ENCODE measurements at regions not wholly inside any gene's neighbourhood (a gene's known extent, or its start where the extent isn't known, plus 50 kb on each side); places are given as distances from the start of the nearest gene placed in this dataset.

DNA sequence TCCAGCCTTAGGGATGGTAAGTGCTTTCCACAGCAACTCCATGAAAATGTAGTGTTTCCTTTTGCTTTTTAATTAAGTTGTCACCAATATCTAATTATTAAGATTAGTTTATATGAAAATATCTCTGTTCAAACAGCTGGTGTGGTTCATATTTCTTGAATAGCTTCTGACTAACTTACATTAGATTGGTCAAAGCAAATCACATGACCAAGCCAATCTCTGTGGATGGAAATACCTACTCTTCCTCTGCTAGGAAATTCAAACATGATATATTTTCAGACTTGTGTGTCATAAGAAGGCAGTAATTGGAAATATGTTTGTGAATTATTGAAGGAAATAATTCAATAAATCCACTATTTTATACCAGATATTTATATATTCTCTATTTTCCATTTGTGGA lies 54.6 kb upstream of the CADM2 start:
- Mint-ChIP-seq H3K4me3 (no peak overlapping the region), H3K4me1 (ENCODE audit: unreplicated experiment) (no peaks in the 10 kb centered on the region), H3K9me3 (no peaks in the 10 kb centered on the region), H3K27me3 (no peaks in the 10 kb centered on the region), H3K27ac (no peak overlapping the region), H3K36me3 (no peaks in the 10 kb centered on the region)
- TF ChIP-seq CTCF (conservative IDR thresholded peaks at IDR 0.05), result no peak
- DNase-seq (ENCODE audit: extremely low spot score, unreplicated experiment), result no peak

- no peak overlapping the region for H3K4me3 Mint-ChIP-seq
- no peaks in the 10 kb centered on the region for H3K9me3 Mint-ChIP-seq
- no peak overlapping the region for H3K27ac Mint-ChIP-seq
- no peak for TF ChIP-seq CTCF (conservative IDR thresholded peaks at IDR 0.05)
- H3K36me3 Mint-ChIP-seq, result no peaks in the 10 kb centered on the region
- no peaks in the 10 kb centered on the region for H3K4me1 Mint-ChIP-seq (ENCODE audit: unreplicated experiment)
- H3K27me3 Mint-ChIP-seq, result no peaks in the 10 kb centered on the region
- DNase-seq (ENCODE audit: extremely low spot score, unreplicated experiment), result no peak
Observed at GRCh38 chr3:84904816-84905555, 53.8 kb upstream of the CADM2 start.

GRCh38 chr3:84905556-84905920 lies 53.3 kb upstream of the CADM2 start:
- no peak for DNase-seq (ENCODE audit: extremely low spot score, unreplicated experiment)
- Mint-ChIP-seq H3K4me3 (no peak overlapping the region), H3K27me3 (no peaks in the 10 kb centered on the region), H3K9me3 (no peaks in the 10 kb centered on the region), H3K4me1 (ENCODE audit: unreplicated experiment) (no peaks in the 10 kb centered on the region), H3K36me3 (no peaks in the 10 kb centered on the region), H3K27ac (no peak overlapping the region)
- TF ChIP-seq CTCF (conservative IDR thresholded peaks at IDR 0.05), result no peak

DNA sequence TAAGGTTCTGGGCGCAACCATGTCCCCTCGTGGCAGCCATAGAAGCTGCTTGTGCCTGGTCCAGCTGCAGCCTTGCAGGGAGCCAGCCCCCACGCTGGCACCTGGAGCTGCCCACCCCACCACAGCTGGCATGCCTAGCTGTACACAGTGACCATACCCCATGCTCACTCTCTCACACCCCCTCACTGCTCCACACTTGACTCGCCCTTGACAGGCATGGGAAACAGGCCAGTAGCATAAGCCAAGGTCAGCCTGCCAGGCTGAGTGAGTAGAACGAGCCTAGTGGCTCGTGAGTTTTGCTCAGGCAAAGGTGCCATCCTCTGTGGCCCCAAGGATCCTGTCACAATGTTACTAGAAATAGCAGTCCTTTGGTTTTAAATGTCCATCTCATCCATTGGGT lies 52.7 kb upstream of the CADM2 start:
- no peak overlapping the region for H3K4me3 Mint-ChIP-seq
- DNase-seq (ENCODE audit: extremely low spot score, unreplicated experiment), result no peak
- H3K27ac Mint-ChIP-seq, result no peak overlapping the region
- H3K36me3 Mint-ChIP-seq, result no peaks in the 10 kb centered on the region
- no peaks in the 10 kb centered on the region for H3K4me1 Mint-ChIP-seq (ENCODE audit: unreplicated experiment)
- H3K9me3 Mint-ChIP-seq, result no peaks in the 10 kb centered on the region
- no peaks in the 10 kb centered on the region for H3K27me3 Mint-ChIP-seq
- no peak for TF ChIP-seq CTCF (conservative IDR thresholded peaks at IDR 0.05)
